Non-pigmented ciliary epithelial cell (primary cell): ENCODE measurements at regions not wholly inside any gene's neighbourhood (a gene's known extent, or its start where the extent isn't known, plus 50 kb on each side); places are given as distances from the start of the nearest gene placed in this dataset.
A peak's percentile ranks its signal among the peaks of the same experiment; 100 is the strongest.

Experiments used
- DNase-seq: peaks from one replicate; pipeline ENCODE4 v3.0.0-alpha.2; 2010; ENCODE audit warnings: low read depth

- peak; percentile 81 for DNase-seq
These were observed 555.6 kb downstream of the PPARGC1A start for GRCh38 chr4:23333946-23334878.

DNA sequence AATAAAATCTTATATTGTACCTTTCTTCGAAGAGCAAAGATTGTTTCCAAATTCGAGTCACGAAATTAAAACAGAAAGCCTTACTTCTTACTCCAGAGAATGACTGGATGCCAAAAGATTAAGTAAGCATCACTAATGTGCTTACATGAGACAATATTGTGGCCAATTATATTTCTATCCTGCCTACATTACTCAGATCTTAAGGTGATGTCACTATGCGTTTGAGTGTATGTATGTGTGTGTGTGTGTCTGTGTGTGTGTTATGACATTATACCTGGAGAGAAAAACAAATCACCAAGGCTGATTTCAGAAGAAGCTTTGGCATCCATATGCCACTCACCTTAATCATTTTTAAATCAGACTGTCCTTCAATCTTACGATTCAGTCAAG lies 556.3 kb downstream of the PPARGC1A start:
- peak; percentile 65 for DNase-seq

GRCh38 chr4:23332313-23332712 lies 557.5 kb downstream of the PPARGC1A start:
- DNase-seq, result peak; percentile 8

DNA sequence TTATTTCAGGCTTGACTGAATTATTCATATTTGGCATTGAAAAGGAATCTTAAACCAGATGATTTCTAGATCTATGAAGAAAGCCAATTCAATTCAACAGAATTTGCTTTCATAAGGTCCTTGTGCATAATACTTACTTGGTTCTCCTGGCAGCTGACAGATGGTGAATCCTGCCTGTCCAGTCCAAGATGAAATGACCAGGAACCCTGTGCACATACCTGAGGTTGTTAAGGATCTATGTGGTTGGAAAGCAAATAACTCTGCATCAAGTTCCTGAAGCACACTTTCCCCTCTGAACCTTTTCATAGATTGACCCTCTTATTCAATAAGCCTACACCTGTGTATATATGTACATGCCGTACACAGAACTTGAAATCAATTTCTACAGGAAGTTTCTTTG lies 562.7 kb downstream of the PPARGC1A start:
- no peak for DNase-seq

DNA sequence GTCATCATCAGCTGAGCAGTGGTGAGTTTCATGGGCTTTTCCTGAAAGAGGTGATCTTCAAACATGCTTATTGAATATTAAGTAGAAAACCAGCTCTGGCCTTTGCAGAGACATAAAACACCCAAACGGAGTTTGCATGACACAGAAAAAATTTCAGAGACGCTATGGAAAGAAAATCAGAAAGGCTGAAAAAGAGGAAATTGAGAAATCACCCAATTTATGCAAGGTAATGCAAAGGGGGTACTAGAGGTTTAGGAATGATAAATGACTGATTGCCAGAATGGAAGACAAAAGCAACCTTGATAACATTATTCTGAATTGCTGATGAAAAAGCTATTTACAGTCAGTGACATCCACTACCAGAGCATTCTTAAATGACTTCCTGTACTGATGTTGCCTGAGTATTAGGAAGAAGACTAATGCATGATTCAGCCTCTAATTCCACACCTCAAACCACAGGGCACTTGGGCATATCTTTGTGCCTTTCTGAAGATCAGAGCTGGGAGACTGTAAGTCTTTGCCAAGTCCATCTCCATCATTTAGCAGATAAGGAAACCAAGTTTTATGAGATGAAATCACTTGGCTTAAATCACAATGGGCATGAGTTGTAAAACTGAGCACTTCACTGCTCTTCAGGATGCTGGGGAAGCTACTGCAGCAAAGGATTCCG lies 565.7 kb downstream of the PPARGC1A start:
- peak; percentile 26 for DNase-seq

DNA sequence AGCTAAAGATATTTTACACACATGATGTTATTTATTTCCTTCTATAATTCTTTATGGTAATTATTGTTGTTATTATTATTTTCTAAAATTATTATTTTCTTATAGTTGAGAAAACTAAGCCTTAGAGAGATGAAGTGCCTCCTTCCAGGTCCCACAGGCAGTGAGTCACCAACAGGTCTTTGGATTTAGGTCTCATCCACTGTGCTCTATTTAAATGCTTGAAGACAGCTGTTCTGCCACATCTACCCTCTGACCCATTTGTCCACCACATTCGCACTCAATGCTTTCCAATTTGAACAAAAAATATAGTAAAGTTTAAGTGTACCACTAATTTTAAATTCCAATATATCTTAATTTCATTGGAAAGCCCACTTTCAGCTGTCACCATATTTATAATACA lies 566.4 kb downstream of the PPARGC1A start:
- DNase-seq, result no peak

GRCh38 chr4:23322732-23323131 lies 567.1 kb downstream of the PPARGC1A start:
- no peak for DNase-seq

GRCh38 chr4:23320931-23321587 lies 568.8 kb downstream of the PPARGC1A start:
- no peak for DNase-seq

DNA sequence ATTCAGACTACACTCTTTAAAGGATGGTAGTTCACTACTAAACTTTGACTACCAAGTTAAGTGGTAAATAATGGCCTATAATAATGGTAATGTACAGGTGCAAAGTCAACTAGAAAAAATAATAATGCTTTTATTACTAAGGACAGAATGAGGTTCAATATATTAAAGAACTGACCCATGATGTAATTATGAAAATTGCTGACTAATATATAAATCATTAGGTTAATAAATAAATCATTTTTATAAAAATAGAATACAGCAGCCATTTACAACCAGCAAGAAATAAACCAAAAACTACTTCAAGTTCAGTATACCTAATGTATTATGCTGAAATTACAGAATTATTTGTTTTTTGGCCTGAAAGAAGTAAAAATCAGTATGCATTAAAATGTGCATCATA lies 577.2 kb downstream of the PPARGC1A start:
- no peak for DNase-seq

DNA sequence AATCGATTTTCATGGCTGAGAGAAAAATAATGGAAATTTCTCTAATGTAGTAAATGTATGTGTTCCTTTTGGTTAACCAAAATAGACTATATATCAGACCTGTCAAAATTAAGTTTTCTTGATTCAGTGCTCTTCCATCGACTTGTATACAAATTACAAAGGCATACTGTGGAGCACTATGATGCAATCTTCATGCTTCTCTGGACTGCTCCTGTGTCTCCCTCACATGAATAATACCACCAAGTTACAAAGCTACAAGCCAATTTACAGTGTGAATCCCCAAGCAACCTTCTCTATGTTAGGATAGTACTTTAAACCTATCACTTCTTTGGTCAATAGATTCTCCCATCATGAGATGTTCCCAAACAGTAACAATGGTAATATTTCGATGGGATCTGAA lies 577.9 kb downstream of the PPARGC1A start:
- no peak for DNase-seq

GRCh38 chr4:23305026-23305425 lies 584.8 kb downstream of the PPARGC1A start:
- peak; percentile 31 for DNase-seq

- no peak for DNase-seq
These were observed 591.5 kb downstream of the PPARGC1A start for GRCh38 chr4:23298371-23298770.

- no peak for DNase-seq
These were observed 592.5 kb downstream of the PPARGC1A start for GRCh38 chr4:23297327-23297726.

GRCh38 chr4:23291139-23291538 lies 598.4 kb downstream of the GBA3 start:
- no peak for DNase-seq

GRCh38 chr4:23290656-23291055 lies 597.9 kb downstream of the GBA3 start:
- DNase-seq, result peak; percentile 8

DNA sequence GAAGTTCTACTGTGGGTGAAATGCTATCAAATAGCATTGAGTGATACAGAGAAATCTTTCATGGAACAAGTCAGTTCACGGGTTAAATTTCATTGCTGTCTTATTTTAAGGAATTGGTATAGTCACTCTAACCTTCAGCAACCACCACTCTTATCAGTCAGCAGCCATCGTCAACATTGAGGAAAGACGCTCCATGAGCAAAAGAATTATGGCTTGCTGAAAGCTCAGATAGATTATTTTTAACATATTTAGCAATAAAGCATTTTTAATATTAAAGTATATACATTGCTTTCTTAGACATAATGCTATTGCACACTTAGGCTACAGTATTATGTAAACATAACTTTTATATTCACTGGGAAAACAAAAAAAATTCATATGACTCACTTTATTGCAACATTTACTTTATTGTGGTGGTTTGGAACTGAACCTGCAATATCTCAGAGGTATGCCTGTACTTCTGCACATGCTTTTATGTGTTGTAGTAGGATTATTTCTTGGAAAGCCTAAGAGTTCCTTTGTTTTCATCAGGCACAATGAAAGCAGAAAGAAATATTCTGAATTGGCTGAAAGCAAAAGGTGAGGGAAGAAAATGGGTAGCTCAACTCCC lies 586.7 kb downstream of the GBA3 start:
- DNase-seq, result no peak

GRCh38 chr4:23278845-23279244 lies 586.1 kb downstream of the GBA3 start:
- DNase-seq, result no peak

- DNase-seq, result no peak
These were observed 583.3 kb downstream of the GBA3 start for GRCh38 chr4:23276076-23276475.

DNA sequence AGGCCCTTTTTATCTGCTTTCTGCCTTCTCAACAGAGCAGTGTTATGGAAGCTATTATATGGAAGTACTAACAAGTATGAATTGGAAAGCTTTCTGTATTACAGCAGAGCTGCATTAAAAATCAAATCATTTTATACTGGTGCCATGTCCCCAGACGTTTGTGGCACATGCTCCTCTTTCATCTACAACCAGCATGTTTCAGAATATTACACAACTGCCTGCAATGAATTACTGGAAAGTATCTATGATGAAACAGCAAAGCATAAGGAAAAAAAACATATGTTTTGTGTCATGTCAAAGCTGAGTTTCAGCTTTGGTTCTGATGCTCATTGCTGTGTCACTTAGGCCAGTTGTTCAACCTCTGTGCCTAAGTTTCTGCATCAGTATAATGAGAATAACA lies 576.8 kb downstream of the GBA3 start:
- DNase-seq, result no peak

GRCh38 chr4:23268072-23268771 lies 575.5 kb downstream of the GBA3 start:
- DNase-seq, result no peak

- DNase-seq, result no peak
These were observed 573.7 kb downstream of the GBA3 start for GRCh38 chr4:23266401-23266800.

DNA sequence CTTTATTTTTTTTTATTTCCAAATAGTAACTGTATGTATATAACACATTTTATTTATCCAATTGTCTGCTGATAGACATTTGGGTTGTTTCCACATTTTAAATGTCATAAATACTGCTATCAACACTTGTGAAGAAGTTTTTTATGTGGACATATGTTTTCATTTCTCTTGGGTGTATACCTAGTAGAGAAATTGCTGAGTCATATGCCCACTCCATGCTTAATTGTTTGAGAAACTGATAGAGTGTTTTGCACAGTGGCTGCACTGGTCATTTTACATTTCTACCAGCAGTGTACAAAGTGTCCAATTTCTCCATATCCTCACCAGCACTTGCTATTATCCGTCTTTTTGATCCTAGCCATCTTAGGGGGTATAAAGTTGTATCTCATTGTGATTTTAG lies 567.8 kb downstream of the GBA3 start:
- DNase-seq, result no peak
